CD14-positive monocyte (primary cell): ENCODE measurements at regions not wholly inside any gene's neighbourhood (a gene's known extent, or its start where the extent isn't known, plus 50 kb on each side); places are given as distances from the start of the nearest gene placed in this dataset.

ENCODE experiments used
- DNase-seq, 3 donors: peaks; one replicate each; pipeline ENCODE4 v3.0.0-alpha.2; 2011 to 2022
- H2AFZ ChIP-seq: 2 replicates; pipeline ENCODE4 v1.6.0; 2012; ENCODE audit warnings: mild to moderate bottlenecking, low read depth, low read length, inconsistent platforms; ENCODE audit not compliant: insufficient read depth, poor library complexity, severe bottlenecking
- H3K27ac ChIP-seq, 2 donors: 1 replicate in 1 of 2; 2 replicates in 1 of 2; pipeline ENCODE4 v1.5.1; 2012 to 2013; ENCODE audit warnings: low read length in 2 of 2, control low read depth in 1 of 2, inconsistent platforms in 1 of 2, low read depth in 1 of 2, mild to moderate bottlenecking in 1 of 2
- H3K27me3 ChIP-seq, 2 donors: one replicate each; pipeline versions ENCODE4 v1.6.0 to v1.6.1; 2011 to 2013; ENCODE audit warnings: low read length in 2 of 2; ENCODE audit not compliant: control insufficient read depth in 2 of 2, insufficient read depth in 2 of 2
- H3K36me3 ChIP-seq, 2 donors: replicated peaks in 1 of 2; 1 replicate in 1 of 2; 2 replicates in 1 of 2; pipeline versions ENCODE4 v1.5.1 to v1.6.1; 2012 to 2013; ENCODE audit warnings: low read length in 2 of 2, control low read depth in 1 of 2, inconsistent platforms in 1 of 2, mild to moderate bottlenecking in 1 of 2; ENCODE audit not compliant: insufficient read depth in 2 of 2, control insufficient read depth in 1 of 2
- H3K4me1 ChIP-seq, 2 donors: 1 replicate in 1 of 2; 2 replicates in 1 of 2; pipeline versions ENCODE4 v1.5.1 to v1.6.1; 2012 to 2013; ENCODE audit warnings: low read length in 2 of 2, control low read depth in 1 of 2, inconsistent platforms in 1 of 2, mild to moderate bottlenecking in 1 of 2, moderate library complexity in 1 of 2; ENCODE audit not compliant: insufficient read depth in 2 of 2, control insufficient read depth in 1 of 2
- H3K4me2 ChIP-seq: replicated peaks from 2 replicates; pipeline ENCODE3; 2012; ENCODE audit warnings: low read length, moderate library complexity, mild to moderate bottlenecking; ENCODE audit not compliant: poor library complexity, severe bottlenecking; ENCODE audit errors: extremely low read depth
- H3K4me3 ChIP-seq, 3 experiments: fragments of 200-600 bp in 1 of 3; sonication (generic) in 1 of 3; replicated peaks in 1 of 3; 1 replicate in 2 of 3; 2 replicates in 1 of 3; pipeline ENCODE4 v1.5.1; 2011 to 2013; ENCODE audit warnings: low read length in 3 of 3, mild to moderate bottlenecking in 3 of 3, control low read depth in 2 of 3, low read depth in 2 of 3, inconsistent platforms in 1 of 3, moderate library complexity in 1 of 3
- H3K79me2 ChIP-seq: 2 replicates; pipeline ENCODE4 v1.6.0; 2012; ENCODE audit warnings: mild to moderate bottlenecking, control low read depth, inconsistent platforms, low read length, moderate library complexity; ENCODE audit not compliant: insufficient read depth
- H3K9ac ChIP-seq: 2 replicates; pipeline ENCODE4 v1.6.0; 2017; ENCODE audit warnings: low read length, mild to moderate bottlenecking; ENCODE audit not compliant: insufficient read depth, poor library complexity, severe bottlenecking
- H3K9me3 ChIP-seq, 2 donors: replicated peaks in 1 of 2; 1 replicate in 1 of 2; 2 replicates in 1 of 2; pipeline versions ENCODE4 v1.5.1 to v1.6.1; 2012 to 2013; ENCODE audit warnings: low read length in 2 of 2, control low read depth in 1 of 2; ENCODE audit not compliant: control insufficient read depth in 1 of 2, insufficient read depth in 1 of 2
- H4K20me1 ChIP-seq: 2 replicates; pipeline ENCODE4 v1.6.0; 2012; ENCODE audit warnings: mild to moderate bottlenecking, low read length, control low read depth, moderate library complexity; ENCODE audit not compliant: insufficient read depth
- H3K27ac Mint-ChIP-seq, 7 donors: one replicate each; pipeline ENCODE4 v1.8.0; 2020; ENCODE audit warnings: mild to moderate bottlenecking in 7 of 7, mixed read lengths in 7 of 7, moderate library complexity in 6 of 7, inconsistent platforms in 2 of 7
- H3K27me3 Mint-ChIP-seq, 3 donors: one replicate each; pipeline ENCODE4 v1.8.0; 2021 to 2022; ENCODE audit warnings: low read depth in 3 of 3, mild to moderate bottlenecking in 3 of 3, mixed read lengths in 3 of 3, moderate library complexity in 3 of 3, inconsistent platforms in 1 of 3
- H3K36me3 Mint-ChIP-seq, 2 donors: one replicate each; pipeline ENCODE4 v1.8.0; 2020; ENCODE audit warnings: mixed read lengths in 2 of 2, inconsistent platforms in 1 of 2, mild to moderate bottlenecking in 1 of 2
- H3K4me1 Mint-ChIP-seq: one replicate; pipeline ENCODE4 v1.8.0; 2020; ENCODE audit warnings: mild to moderate bottlenecking, mixed read lengths
- H3K4me3 Mint-ChIP-seq, 2 donors: one replicate each; pipeline ENCODE4 v1.8.0; 2020; ENCODE audit warnings: mild to moderate bottlenecking in 2 of 2, mixed read lengths in 2 of 2, moderate library complexity in 1 of 2
- H3K9me3 Mint-ChIP-seq, 7 donors: one replicate each; pipeline ENCODE4 v1.8.0; 2020 to 2022; ENCODE audit warnings: mixed read lengths in 7 of 7, mild to moderate bottlenecking in 6 of 7, moderate library complexity in 6 of 7, inconsistent platforms in 2 of 7
- CTCF ChIP-seq: fragments of 200-600 bp; IDR thresholded peaks from one replicate; pipeline ENCODE4 v1.8.0; 2022; ENCODE audit warnings: antibody characterized with exemption, mild to moderate bottlenecking
- WGBS: methylation state at CpG from one replicate; pipeline ENCODE4 v1.1.5; 2013; ENCODE audit warnings: missing lambda C conversion rate; ENCODE audit not compliant: insufficient coverage; 5-methylcytosine and 5-hydroxymethylcytosine counted together
- intact Hi-C, 2 donors: fragments of 100-400 bp; cut with micrococcal nuclease; formaldehyde crosslinking; loops; one replicate each; pipeline versions ENCODE4 v1.15.0 to v1.15.1; 2023

GRCh38 chr20:7792150-7792869, 147.9 kb downstream of the HAO1 start:
- H3K36me3 Mint-ChIP-seq = no peaks in the 10 kb centered on the region
- Histone ChIP-seq H3K4me1 (no peaks in the 10 kb centered on the region), H3K27me3 (no peaks in the 10 kb centered on the region), H3K4me3 (no peak overlapping the region), H2AFZ (no peak overlapping the region), H3K79me2 (no peaks in the 10 kb centered on the region), H3K9ac (no peak overlapping the region), H3K27ac (no peak overlapping the region), H4K20me1 (no peaks in the 10 kb centered on the region), H3K36me3 (no peaks in the 10 kb centered on the region), H3K4me2 (no peak overlapping the region), H3K9me3 (no peaks in the 10 kb centered on the region)
- H3K4me3 Mint-ChIP-seq = no peak overlapping the region
- no peaks in the 10 kb centered on the region for H3K4me1 Mint-ChIP-seq
- 90% methylated on average over 3 of the region's 4 CpGs for WGBS
- intact Hi-C loops = no loop called here
- DNase-seq = no peak
- H3K9me3 Mint-ChIP-seq = peaks cover 0 to 5% (median 0%) of the 10 kb centered on the region in 7 donors
- H3K27me3 Mint-ChIP-seq = no peaks in the 10 kb centered on the region
- no peak overlapping the region for H3K27ac Mint-ChIP-seq
- TF ChIP-seq CTCF = no peak

DNA sequence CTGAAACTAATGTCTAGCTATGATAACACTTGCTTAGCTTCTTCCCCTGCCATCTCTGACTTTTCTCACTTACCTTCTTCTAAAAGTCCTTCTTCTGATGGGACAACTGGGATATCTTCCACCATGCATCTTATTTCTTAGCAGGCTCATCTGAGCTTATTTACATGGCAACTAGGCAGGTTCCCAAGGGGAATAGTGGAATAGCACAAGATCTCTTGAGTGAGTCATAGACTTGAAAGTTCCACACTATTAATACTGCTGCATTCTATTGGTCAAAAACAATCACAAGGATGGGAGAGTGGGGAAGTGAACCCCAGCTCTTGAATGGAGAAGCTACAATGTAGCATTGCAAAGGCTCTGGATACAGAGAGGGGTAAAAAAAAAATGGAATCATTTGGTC, 142.1 kb downstream of the HAO1 start:
- TF ChIP-seq CTCF = no peak
- no peaks in the 10 kb centered on the region for H3K4me1 ChIP-seq
- Mint-ChIP-seq H3K27ac (no peak overlapping the region), H3K36me3 (no peaks in the 10 kb centered on the region), H3K4me1 (no peaks in the 10 kb centered on the region), H3K4me3 (no peak overlapping the region), H3K27me3 (no peaks in the 10 kb centered on the region), H3K9me3 (peaks cover 2 to 8% (median 4%) of the 10 kb centered on the region in 7 donors)
- H3K27me3 ChIP-seq = no peaks in the 10 kb centered on the region
- no peak for DNase-seq
- intact Hi-C loops = no loop called here
- H3K9me3 ChIP-seq = peaks cover 0 to under 1% of the 10 kb centered on the region in 2 donors
- no peak overlapping the region for H3K4me2 ChIP-seq
- no peaks in the 10 kb centered on the region for H3K79me2 ChIP-seq
- no peak overlapping the region for H2AFZ ChIP-seq
- no peaks in the 10 kb centered on the region for H4K20me1 ChIP-seq
- H3K27ac ChIP-seq = no peak overlapping the region
- no peaks in the 10 kb centered on the region for H3K36me3 ChIP-seq
- no peak overlapping the region for H3K9ac ChIP-seq
- no peak overlapping the region for H3K4me3 ChIP-seq
